Stimulated activated CD8-positive, alpha-beta memory T cell treated with anti-CD3 and anti-CD28 coated beads, Interleukin-4, amount 100 ng/mL, for 48 hours (primary cell): ENCODE measurements at regions not wholly inside any gene's neighbourhood (a gene's known extent, or its start where the extent isn't known, plus 50 kb on each side); places are given as distances from the start of the nearest gene placed in this dataset.
A peak's percentile ranks its signal among the peaks of the same experiment; 100 is the strongest.

Experiments used
- DNase-seq: peaks from one replicate; pipeline ENCODE4 v3.0.0-alpha.2; 2020

DNA sequence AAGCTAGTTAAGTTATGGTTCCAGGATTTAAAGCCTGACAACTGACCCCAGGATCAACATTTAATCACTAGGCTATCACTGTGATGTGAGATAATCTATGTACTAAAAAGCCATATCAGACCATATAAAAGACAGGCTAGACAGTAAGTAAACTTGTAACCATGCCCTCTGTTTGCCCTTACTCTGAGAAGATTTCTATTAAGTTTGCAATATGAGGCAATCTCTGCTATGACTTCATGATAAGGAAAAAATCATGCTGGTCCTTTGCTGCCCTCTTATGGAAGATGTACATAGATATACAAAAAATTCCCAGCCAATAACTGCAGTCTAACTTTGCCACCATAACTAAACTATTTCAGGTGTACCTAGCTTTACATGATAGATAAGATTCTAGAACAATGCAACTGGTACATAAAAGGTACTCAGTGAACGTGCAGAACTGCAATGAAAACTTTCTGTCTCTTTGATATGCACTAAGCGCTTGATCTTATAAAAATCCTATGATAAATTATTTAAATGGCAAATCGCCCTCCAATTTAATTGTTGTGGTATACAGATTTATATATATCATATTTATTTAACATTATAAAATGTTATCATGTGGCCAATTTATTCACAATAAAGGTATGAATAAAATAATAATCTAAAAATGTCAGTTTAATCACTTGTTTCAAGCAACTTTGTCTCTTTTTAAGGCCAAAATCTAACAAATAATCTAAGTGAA, 70.5 kb downstream of the FAM217A start:
- no peak for DNase-seq

DNA sequence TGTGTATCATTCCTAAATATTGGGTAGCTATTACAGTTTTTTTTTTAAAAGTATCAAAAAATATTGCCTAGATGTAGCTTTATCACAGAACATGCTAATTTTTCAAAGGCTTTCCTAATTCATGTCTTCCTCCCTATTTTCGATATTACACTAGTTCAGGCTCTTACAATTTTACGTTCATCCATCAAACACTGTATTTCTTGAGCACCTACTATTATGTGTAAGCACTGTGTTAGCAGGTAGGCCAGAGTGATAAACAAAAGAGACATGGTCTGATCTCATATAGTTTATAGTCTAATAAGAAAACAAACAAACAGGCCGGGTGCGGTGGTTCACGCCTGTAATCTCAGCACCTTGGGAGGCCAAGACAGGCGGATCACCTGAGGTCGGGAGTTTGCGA, 69.5 kb downstream of the FAM217A start:
- no peak for DNase-seq

DNA sequence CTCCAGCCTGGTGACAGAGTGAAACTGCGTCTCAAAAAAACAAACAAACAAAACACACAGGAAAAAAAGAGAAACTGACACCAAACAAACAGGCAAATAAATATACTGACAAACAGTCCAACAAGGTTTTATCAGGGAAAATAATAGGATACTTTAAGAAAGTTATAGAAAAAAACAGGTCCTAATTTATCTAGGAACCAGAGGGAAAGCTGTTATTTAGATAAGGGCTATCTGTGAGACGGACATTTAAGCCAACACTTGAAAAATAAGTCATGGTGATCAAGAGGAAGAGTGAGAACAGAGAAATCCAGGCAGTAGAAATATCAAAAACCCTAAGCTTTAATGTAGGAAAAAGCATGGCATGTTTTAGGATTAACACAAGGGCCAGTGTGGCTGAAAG, 68.9 kb downstream of the FAM217A start:
- no peak for DNase-seq

DNA sequence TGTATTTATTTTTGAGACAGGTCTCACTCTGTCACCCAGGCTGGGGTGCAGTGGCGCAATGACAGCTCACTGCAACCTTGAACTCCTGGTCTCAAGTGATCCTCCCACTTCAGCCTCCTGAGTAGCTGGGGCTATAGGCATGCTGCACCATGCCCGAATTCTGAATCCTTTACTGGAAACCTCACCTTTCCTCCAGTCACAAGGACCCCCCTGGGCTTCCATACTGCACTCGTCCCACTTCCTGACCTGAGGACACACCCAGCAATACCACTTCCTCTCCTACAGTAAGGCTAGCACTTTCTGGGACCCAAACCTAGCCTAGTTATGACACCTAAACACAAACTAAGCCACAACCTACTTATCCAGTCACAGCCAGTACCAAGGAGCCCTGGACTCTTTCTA, 68.2 kb downstream of the FAM217A start:
- DNase-seq = no peak

DNA sequence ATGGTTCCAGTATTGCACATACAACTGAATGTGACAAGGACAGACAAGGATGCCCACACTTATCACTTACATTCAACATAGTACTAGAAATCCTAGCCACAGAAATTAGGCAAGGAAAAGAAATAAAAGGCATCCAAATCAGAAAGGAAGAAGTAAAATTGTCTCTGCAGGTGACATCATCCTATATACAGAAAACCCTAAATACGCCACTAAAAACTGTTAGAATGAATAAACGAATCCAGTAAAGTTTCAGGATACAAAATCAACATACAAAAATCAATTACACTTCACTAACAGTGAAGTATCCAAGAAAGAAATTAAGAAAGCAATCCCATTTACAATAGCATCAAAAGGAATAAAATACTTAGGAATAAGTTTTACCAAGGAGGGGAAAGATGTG, 66.1 kb downstream of the FAM217A start:
- DNase-seq = no peak

DNA sequence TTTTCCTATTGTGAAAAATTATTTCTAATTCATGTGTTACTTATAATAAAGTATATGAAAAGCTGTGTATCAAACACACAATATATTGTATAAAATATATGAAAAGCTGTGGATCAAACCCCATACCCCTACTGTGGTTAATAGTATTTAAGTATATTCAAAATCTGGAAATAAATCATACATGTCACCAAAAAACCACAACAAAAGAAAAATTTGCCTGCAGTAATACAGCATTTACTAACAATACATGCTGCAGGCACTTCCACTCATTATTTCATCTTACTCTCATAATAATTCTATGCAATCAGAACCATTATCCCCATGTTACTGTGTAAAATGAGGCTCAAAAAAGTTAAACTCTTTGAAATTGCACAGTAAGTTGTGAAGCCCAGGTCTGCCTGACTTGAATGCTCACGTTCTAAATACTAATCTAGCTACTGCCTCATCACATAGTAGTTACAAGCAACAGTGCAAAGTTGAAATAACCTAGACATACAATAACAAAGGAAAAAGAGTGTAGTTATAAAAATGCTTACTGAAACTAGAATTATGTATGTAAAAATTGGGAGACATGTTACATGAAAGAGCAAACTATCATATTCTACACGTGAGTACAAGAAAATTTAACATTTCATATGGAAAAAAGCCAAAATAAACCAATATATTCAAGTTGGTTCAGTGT, 61.7 kb downstream of the FAM217A start:
- DNase-seq = no peak

DNA sequence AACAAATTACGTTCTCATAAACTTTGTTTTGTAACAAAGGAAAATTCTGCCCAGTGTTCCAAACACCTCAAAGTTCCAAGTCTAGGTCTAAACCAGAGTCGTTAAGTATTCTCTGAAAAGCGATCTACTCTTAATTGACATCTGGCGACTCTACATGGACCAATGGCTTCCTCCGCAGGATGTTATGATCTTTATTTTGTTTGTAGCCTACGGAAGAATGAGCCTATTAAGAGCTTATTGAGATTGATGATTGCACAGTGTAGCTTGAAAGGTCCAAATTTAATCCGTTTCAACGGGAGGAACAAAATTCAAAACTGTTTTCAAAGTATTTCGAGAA, 61.1 kb downstream of the FAM217A start:
- DNase-seq = no peak

DNA sequence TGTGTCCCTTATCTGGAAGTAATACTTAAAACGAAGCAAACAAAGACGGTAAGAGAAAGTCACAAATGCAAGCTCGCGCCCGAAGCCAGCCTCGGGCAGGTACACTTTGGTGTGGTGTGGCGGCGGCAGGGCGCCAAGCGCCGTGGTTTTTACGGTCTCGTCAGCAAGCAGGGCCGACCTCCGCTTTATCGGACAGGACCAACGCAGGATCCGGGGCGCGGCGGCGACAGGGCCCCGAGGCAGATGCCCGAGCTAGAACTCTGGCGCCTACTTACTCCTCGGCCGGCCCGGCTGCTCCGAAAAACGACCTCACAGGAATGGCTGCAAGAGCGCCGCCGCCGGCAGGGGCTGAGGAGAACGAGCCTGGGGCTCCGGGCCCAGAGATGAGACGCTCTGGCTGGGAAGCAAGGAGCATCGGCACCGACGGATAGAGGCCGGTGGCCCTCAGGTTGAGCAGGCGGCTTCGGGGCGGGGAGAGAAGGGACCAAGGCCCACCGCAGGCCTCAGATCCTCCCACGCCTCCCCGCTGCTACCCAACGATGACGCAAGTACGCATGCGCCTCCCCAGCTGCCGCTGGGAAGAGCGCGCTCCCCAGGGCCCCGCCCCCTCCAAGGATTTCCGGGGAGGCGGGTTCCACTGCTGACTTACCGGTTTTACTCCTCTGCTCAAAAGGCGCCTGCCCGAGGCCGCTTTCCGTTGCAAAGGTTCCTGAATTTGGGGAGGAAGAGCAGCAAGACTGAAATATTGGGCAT, 60.6 kb downstream of the FAM217A start:
- DNase-seq = peak; percentile 98
